ENCODE measurements at regions not wholly inside any gene's neighbourhood (a gene's known extent, or its start where the extent isn't known, plus 50 kb on each side); places are given as distances from the start of the nearest gene placed in this dataset.

DNA sequence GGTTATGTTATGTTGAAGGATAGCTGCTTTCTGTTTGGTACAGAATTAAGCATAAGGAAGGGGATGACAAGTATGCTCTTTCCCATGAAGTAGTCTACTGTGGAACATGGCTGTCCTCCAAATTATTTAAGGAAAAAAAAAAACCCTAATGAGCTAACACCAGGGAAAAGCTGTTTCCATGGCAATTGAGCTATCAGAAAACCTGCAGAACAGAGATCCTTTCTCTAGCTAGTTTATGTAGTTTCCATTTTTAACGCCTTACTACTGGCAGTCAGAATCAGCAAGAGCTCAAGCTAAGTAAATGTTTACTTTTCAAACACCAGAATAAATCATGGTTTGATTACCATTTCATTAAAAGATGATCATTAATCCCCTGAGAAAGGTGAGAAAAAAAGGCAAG lies 287.4 kb upstream of the TARS1 start:
- H3K4me3 ChIP-seq (ENCODE audit: control insufficient read depth, low read depth, low read length): no peak overlapping the region
- no peak for DNase-seq (ENCODE audit: low read depth)
- TF ChIP-seq, protein P1, sequence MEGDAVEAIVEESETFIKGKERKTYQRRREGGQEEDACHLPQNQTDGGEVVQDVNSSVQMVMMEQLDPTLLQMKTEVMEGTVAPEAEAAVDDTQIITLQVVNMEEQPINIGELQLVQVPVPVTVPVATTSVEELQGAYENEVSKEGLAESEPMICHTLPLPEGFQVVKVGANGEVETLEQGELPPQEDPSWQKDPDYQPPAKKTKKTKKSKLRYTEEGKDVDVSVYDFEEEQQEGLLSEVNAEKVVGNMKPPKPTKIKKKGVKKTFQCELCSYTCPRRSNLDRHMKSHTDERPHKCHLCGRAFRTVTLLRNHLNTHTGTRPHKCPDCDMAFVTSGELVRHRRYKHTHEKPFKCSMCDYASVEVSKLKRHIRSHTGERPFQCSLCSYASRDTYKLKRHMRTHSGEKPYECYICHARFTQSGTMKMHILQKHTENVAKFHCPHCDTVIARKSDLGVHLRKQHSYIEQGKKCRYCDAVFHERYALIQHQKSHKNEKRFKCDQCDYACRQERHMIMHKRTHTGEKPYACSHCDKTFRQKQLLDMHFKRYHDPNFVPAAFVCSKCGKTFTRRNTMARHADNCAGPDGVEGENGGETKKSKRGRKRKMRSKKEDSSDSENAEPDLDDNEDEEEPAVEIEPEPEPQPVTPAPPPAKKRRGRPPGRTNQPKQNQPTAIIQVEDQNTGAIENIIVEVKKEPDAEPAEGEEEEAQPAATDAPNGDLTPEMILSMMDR (IDR thresholded peaks at IDR 0.05; ENCODE audit: control insufficient read depth, insufficient read depth, low read depth, low read length, missing control alignments): no peak

DNA sequence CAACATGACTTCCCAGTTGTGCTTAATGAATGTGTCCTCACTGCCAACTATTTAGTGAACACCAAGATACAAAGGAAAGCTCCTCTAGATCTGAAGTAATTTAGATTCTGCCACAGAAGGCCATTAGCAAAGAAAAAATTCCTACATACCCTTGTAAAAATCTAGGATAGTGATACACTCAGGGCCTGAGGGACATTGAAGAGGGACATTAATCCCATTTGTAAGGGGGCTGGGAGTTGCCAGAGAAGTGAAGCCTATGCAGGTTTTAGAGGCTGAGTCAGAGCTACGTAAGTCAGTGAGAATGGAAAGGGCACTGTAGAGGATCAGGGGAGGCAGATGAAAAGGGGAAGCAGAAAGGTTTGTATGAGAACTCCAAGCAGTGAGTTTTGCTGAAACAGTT lies 286.9 kb upstream of the TARS1 start:
- DNase-seq (ENCODE audit: low read depth): no peak
- TF ChIP-seq, protein P1 (IDR thresholded peaks at IDR 0.05; ENCODE audit: control insufficient read depth, insufficient read depth, low read depth, low read length, missing control alignments): no peak
- H3K4me3 ChIP-seq (ENCODE audit: control insufficient read depth, low read depth, low read length): no peak overlapping the region

DNA sequence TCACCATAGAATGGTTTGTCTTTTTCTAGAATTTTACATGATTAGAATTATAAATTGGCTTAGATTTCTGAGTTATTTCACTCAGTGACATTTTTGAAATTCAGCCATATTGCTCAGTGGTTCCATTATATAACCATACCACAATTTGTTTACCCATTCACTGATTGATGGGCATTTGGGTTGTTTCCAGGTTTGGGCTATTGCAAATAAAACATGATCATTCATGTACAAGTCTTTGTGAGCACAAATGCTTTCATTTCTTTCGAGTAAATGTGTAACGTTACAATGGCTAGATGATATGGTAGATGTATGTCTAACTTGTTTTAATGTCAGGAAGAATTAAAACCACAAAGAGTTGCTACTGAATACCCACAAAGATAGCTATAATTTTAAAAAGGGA lies 279.9 kb upstream of the TARS1 start:
- TF ChIP-seq, protein P1 (IDR thresholded peaks at IDR 0.05; ENCODE audit: control insufficient read depth, insufficient read depth, low read depth, low read length, missing control alignments): no peak
- DNase-seq (ENCODE audit: low read depth): no peak
- no peak overlapping the region for H3K4me3 ChIP-seq (ENCODE audit: control insufficient read depth, low read depth, low read length)

DNA sequence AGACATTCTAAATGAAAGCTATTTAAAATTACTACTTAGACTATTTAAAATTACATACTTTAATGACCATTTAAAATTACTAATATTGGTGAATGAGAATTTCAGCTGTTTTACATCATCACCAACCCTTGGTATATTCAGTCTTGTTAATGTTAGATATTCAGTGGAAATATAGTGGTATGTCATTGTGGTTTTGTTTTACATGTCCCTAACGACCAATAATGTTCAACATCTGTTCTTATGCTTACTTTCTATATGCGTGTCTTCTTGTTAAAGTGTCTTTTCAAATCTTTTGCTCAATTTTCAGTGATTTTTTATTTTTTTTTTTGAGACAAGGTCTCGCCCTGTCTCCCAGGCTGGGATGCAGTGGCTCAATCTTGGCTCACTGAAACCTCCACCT lies 279.3 kb upstream of the TARS1 start:
- H3K4me3 ChIP-seq (ENCODE audit: control insufficient read depth, low read depth, low read length): no peak overlapping the region
- DNase-seq (ENCODE audit: low read depth): no peak
- TF ChIP-seq, protein P1 (IDR thresholded peaks at IDR 0.05; ENCODE audit: control insufficient read depth, insufficient read depth, low read depth, low read length, missing control alignments): no peak

DNA sequence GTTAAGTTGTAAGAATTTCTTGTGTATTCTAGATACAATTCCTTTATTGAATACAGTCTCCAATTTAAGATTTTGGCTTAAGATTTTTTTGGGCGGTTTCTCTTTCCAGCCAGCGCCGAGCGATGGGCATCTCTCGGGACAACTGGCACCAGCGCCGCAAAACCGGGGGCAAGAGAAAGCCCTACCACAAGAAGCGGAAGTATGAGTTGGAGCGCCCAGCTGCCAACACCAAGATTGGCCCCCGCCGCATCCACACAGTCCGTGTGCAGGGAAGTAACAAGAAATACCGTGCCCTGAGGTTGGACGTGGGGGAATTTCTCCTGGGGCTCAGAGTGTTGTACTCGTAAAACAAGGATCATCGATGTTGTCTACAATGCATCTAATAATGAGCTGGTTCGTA lies 278.7 kb upstream of the TARS1 start:
- no peak for DNase-seq (ENCODE audit: low read depth)
- TF ChIP-seq, protein P1 (IDR thresholded peaks at IDR 0.05; ENCODE audit: control insufficient read depth, insufficient read depth, low read depth, low read length, missing control alignments): no peak
- H3K4me3 ChIP-seq (ENCODE audit: control insufficient read depth, low read depth, low read length): no peak overlapping the region

DNA sequence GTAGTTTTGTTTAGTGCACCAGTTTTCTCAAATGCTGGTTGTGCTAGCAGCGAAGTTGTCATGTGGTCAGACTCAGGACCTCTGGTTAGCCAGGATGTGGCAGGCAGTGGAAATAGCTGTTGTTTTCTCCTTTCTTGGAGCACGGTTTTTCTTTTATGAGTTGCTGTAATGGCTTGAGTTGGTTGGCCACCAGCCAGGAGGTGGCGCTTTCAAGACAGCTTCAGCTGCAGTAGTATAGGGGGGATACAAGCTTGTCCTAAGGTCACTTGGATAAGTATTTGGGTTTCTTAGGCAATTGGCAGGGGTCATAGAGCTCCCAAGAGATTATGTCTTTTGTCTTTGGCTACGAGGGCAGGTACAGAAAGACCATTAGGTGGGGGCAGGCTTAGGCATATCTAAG lies 274.2 kb upstream of the TARS1 start:
- DNase-seq (ENCODE audit: low read depth): no peak
- no peak overlapping the region for H3K4me3 ChIP-seq (ENCODE audit: control insufficient read depth, low read depth, low read length)
- TF ChIP-seq, protein P1 (IDR thresholded peaks at IDR 0.05; ENCODE audit: control insufficient read depth, insufficient read depth, low read depth, low read length, missing control alignments): no peak

DNA sequence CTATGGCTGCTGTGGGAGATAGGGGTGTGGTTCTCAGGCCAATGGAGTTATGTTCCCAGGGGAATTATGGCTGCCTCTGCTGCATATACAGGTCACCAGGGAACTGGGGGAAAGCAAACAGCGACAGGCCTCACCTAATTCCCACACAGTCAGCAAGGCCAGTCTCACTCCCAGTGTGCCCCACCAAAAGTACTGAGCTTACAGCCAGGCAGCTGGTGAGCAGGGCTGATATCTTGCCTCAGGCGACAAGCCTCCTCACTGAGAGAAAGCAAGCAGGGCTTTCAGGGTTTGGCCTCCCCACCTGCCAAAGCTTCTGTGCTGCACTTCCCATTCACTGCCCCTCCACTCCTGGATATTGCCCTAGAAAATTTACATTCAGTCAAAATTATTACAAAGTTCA lies 273.8 kb upstream of the TARS1 start:
- TF ChIP-seq, protein P1 (IDR thresholded peaks at IDR 0.05; ENCODE audit: control insufficient read depth, insufficient read depth, low read depth, low read length, missing control alignments): no peak
- H3K4me3 ChIP-seq (ENCODE audit: control insufficient read depth, low read depth, low read length): no peak overlapping the region
- DNase-seq (ENCODE audit: low read depth): no peak
